ACHN (cell line): ENCODE measurements at regions not wholly inside any gene's neighbourhood (a gene's known extent, or its start where the extent isn't known, plus 50 kb on each side); places are given as distances from the start of the nearest gene placed in this dataset.

Source experiments
- DNase-seq: peaks from one replicate; pipeline ENCODE4 v3.0.0-alpha.2; 2015
- in situ Hi-C: cut with HindIII; loops from 2 replicates; pipeline ENCODE4 v1.10.0; 2017; ENCODE audit warnings: low sequenced_read_pairs, low pct_ligation_motif_present, low pct_unique_long_range_greater_than_20kb

DNA sequence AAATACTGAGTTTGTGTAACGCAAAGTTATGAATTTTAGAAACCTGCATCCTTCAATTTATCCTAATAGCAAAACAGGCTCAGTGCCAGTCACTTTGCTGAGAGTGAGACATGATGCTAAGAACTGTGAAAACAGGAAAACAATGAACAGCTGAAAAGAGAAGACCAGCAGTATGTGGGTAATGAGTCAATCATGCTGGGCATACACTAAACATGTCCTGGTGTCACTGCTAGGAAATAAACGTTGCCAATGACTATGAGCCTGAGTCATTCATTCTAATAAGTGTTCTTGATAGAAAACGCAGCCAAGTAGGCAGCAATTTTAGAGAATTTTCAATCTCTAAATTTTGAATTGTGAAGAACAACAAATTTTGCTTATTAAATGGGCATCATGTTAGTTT, 237.3 kb downstream of the GALR1 start:
- in situ Hi-C loops = no loop called here
- DNase-seq = no peak

DNA sequence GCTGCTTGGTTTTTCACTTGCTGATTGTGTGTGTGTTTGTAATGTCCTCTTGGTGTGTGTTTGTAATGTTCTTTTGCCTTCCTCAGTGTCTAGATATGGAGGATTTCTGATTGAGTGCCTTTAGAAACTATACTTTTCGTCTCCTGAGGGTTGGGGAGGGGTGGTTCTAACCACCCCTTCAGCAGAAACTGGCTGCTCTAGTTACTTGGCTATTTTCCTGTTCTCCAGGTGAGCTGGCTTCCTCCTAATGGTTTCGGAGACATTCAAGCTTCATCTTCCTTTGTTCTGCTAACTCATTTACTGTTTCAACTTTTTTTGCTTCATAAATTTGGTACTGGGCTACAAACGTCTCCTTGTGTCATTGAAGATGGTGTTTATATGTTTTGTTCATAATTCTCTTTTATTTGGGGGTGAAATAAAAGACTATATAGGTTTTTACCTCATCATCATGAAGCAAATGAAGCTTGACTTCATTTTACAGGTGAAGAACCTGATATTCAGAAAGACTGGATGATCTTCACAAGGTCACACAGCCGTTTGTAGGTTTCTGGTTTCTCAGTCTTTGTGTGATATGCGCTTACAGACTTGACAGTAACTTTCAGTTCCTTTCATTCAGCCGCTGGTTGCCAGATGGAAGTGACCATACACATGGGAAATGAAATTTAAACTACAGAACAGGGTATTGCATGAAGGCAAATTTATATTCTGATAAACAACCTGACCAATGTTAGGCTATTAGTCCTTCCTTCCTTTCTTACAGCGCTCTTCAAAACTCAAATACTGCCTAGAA, 238.5 kb downstream of the GALR1 start:
- in situ Hi-C loops = no loop called here
- no peak for DNase-seq

DNA sequence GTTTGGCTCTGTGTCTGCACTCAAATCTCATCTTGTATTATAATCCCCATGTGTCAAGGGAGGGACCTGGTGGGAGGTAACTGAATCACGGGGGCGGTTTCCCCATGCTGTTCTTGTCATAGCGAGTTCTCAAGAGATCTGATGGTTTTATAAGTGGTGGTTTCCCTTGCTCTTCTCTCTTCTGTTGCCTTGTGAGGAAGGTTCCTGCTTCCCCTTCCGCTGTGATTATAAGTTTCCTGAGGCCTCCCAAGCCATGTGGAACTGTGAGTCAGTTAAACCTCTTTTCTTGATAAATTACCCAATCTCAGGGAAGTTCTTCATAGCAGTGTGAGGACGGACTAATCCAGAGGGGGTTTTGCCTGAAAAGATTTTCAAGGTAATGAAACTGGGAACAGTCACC, 245.4 kb downstream of the GALR1 start:
- in situ Hi-C loops = no loop called here
- DNase-seq = no peak

DNA sequence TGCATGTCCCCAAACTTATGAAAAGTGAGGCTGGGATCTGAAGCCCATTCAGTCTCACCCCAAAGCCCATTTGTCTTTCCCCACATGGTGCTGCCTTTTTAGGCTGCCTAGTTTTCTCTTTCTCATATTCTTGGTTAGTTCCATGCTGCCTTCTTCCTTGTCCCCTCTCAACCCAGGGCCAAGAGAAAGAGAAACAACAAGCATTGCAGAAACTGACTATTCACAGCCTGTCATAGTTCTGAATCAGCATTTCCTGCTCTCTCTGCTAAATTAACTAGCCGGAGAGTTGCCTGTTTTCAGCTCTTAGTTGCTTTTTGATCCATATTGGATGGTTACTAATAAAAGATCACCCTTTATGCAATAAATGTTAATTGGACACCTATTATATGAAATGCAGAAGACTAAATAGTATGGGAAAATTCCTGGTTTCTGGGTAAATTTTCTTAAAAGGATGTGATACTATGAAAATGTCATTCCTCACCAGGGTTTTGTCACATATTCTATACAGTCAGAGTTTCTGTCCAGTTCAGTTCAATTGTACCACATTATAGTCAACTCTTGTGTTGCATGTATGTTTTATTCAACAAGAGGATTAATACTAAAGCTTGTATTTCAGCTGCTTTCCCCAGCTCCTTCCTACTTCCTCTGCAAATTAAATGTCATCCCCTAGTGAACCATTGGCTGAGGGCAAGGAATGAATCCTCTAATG, 246.5 kb downstream of the GALR1 start:
- in situ Hi-C loops = no loop called here
- DNase-seq = no peak

GRCh38 chr18:77501266-77501665, 251.6 kb downstream of the GALR1 start:
- DNase-seq = no peak

DNA sequence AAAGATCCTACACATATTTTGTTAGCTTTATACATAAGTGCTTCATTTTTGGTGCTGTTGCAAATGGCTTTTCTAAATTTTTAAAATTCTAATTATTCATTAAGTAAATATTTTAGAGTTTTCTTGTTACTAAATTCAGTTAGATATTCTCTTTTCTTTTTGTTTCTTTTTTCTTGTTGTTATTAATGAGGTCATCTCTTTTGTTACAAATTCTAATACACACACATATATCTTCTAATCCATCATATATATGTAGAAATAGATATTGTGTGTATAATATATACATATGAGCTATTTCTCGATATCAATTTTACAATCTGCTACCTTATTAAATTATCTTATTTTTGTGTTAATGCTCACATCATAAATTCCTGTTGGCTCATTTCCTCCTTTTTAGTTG, 255.9 kb downstream of the GALR1 start:
- in situ Hi-C loops = no loop called here
- DNase-seq = no peak

More at GRCh38 chr18:77501266-77501665, 251.6 kb downstream of the GALR1 start:
- in situ Hi-C loops = no loop called here

DNA sequence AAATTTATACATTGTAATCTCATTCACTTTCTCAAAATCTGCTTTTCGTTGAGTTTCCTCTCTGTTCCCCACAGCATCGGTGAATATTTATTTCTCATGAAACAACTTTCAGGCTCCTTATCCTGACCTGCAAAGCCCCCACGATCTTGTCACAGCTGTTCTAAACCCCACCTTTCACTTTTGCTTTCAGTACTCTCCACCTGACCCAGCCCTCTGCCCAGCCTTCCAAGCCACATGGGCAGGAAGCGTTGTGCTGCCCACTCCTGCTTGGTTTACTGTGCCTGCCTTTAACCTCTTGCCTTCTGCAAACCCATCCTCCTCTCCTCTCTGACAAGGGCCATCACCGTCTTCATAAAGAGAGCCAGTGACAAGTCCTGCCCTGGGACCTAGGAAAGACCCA, 262.5 kb downstream of the GALR1 start:
- in situ Hi-C loops = no loop called here
- DNase-seq = no peak

DNA sequence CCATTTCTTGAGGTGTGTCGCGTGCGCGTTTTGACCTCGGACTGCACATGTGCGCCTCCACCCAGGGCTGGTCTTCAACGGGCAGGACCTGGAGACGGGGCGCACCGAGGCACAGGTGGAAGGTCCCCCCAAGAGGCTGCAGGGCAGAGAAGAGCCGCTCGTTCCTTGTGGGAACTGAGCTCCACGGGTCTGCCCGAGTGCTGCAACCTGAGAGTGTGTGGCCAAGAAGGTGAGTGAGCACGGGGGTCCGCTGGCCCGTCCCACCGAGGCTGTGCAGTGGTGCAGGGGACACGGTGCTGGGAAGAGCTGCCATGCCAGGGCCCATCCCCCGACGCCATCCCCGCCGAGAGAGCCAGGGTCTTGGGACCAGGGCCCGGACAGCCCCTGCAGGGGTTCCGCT, 268.3 kb downstream of the GALR1 start:
- in situ Hi-C loops = no loop called here
- DNase-seq = no peak

DNA sequence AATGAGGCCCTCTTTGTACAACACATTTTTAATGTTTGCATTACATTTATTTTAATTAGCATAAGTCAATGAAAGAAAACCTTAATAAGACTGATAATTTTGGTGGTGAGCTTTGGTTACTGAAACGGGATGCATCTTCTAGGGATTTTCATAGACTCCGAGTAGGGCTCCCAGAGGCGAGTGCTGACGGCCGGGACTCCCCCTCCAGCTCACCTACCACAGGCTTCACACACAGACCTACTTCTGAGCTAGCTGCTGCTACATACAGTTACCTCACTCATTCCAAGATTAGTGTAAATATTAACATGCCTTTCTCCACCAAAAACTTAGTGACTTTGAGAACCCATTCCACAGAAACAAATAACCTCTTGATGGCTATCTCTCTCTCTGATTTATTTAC, 271.1 kb downstream of the GALR1 start:
- in situ Hi-C loops = no loop called here
- DNase-seq = no peak

DNA sequence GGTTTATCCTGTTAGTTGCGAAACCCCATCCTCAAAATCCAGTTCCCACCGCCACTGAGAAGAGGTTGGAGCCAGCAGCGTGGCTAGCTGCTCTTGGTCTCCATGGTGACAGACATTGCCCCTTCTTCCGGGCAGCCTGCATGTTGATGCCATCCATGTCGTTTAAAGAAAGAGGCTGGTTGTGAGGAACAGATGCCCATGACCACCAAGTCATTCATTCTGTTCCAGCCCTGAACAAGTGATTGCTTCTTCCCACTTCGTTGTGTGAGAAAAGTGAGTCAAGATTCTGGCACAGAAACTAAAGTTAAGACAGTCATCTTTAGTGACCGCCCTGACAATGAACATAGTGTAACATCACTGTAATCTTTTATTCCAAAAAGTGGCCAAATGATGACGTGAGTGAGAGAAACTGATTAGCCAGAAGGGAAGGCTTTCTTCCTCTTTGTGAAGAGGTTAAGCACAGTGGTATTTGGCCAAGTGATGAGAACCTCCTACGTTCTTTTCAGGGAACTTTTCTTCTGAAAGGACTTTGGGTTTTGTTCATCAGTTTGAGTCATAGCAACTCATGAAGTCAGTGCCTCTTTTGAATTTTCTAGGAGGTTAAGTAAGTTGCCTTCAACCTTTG, 272.5 kb downstream of the GALR1 start:
- in situ Hi-C loops = no loop called here
- DNase-seq = no peak

DNA sequence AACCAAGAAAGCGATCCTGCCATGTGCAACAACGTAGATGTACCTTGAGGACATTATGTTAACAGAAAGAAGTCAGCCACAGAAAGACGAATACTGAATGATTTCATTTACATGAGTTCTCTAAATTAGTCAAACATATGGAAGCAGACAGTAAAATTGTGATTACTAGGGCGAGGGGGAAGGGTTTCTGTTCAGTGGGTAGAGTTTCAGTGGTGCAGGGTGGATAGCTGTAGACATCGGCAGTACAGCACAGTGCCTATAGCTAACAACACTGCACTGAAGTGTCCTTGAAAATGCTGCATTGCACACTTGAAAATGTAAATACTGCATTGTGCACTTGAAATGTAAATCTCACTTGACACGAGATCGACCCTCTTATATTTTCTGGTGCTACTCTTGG, 275.3 kb downstream of the GALR1 start:
- in situ Hi-C loops = no loop called here
- DNase-seq = no peak

GRCh38 chr18:77526962-77527361, 277.3 kb downstream of the GALR1 start:
- DNase-seq = no peak
- in situ Hi-C loops = no loop called here

- no peak for DNase-seq
- in situ Hi-C loops = no loop called here
Observed at GRCh38 chr18:77528872-77529271, 279.2 kb downstream of the GALR1 start.

DNA sequence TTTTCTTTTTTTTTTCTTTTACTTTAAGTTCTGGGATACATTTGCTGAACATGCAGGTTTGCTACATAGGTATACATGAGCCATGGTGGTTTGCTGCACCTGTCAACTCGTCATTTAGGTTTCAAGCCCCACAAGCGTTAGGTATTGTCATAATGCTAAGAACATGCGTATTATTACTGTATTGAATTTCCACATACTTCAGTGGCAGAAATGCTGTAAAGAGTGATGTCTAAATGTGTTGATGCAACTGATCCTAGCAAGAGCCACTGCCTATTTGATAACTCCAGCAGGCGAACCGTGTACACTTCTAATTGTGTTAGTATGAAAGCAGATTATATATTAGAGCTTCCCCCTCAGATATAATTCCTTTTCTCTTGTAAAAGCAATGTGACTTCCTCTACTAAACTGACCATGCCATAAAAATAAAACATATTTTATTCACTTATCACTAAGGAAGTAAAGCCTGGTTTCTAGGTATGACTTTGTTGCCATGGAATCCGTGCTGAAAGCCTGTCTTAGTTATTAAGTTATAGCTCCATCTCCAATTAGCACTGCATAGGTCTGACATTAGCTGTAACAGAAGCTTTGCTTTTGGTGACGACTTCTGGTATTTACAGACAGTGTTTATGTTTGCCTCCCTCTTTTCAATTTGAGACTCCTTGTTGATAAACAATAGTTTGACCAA, 280.0 kb downstream of the GALR1 start:
- DNase-seq = no peak
- in situ Hi-C loops = no loop called here

DNA sequence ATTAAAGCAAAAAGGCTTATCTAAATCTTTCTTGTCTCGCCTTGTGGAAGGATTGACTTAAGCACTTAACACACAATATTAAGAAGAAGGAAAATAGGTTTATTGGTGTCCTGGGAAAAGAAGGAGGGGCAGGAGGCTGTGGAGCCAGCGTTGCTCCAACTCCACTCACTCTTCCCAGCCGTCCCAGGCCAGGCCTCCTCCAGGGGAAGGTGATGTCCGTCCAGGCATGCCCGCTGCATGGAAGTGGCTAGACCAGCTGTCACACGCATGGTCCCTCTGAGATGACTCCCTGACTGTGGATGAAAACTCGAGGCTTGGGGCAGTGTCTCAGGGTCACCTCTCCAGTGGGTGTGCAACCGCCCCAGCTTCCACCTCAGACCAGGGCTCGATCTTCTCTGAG, 281.1 kb downstream of the GALR1 start:
- in situ Hi-C loops = no loop called here

GRCh38 chr18:77539860-77540259, 290.2 kb downstream of the GALR1 start:
- in situ Hi-C loops = no loop called here
- DNase-seq = no peak

More for the DNA sequence above, 281.1 kb downstream of the GALR1 start:
- DNase-seq = no peak

GRCh38 chr18:77544792-77545191, 295.1 kb downstream of the GALR1 start:
- in situ Hi-C loops = no loop called here
- DNase-seq = no peak

- in situ Hi-C loops = no loop called here
- no peak for DNase-seq
Observed at GRCh38 chr18:77547757-77548156, 298.1 kb downstream of the GALR1 start.

DNA sequence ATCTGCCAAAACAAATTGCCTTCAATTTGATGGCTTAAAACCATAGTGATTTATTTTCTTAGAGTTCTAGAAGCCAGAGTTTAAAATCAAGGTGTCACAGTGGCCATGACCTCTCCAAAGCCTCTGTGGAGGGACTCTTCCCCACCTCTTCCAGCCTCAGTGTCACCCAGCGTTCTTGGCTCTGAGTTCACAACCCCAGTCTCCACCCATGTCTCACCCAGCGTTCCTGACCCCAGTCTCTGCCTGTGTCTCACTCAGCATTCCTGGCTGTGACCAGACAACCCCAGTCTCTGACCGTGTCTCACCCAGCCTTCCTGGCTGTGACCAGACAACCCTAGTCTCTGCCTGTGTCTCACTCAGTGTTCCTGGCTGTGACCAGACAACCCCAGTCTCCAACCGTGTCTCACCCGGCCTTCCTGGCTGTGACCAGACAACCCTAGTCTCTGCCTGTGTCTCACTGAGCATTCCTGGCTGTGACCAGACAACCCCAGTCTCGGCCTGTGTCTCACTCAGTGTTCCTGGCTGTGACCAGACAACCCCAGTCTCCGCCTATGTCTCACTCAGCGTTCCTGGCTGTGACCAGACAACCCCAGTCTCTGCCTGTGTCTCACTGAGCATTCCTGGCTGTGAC, 299.3 kb downstream of the GALR1 start:
- no peak for DNase-seq
- in situ Hi-C loops = no loop called here
